ENCODE measurements at regions not wholly inside any gene's neighbourhood (a gene's known extent, or its start where the extent isn't known, plus 50 kb on each side); places are given as distances from the start of the nearest gene placed in this dataset.

DNA sequence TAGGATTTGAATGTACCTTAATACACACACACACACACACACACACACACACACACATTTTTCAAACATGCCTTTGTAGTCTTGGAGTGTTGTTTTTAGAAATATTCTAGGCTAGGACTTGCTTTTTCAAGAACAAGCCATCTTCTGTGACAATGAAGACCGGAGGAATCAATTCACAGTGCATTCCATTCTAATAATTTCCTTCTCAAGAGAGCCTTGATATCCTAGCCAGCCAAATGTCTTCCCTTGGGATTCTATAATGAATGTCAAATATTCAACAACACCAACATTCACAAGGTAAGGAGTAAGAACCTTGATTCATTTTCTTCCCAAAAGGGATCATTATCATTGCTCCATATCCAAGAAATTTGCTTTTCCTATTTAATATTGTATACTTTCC is 180.3 kb downstream of the SLITRK1 start:
- Histone ChIP-seq H3K9me3 (ENCODE audit: low read length) (no peaks in the 10 kb centered on the region), H4K20me1 (ENCODE audit: insufficient read depth, low read length) (no peaks in the 10 kb centered on the region), H3K4me2 (ENCODE audit: low read length) (no peak overlapping the region), H3K4me1 (ENCODE audit: insufficient read depth, low read length, poor library complexity, severe bottlenecking) (no peaks in the 10 kb centered on the region), H3K27ac (ENCODE audit: low read depth, low read length, poor library complexity, severe bottlenecking) (no peak overlapping the region), H3K36me3 (ENCODE audit: insufficient read depth, low read length) (no peaks in the 10 kb centered on the region), H3K79me2 (ENCODE audit: insufficient read depth, low read depth, low read length) (no peaks in the 10 kb centered on the region), H3K9me2 (ENCODE audit: insufficient read depth, low read length) (no peaks in the 10 kb centered on the region), H2AFZ (ENCODE audit: low read length) (no peak overlapping the region), H3K4me3 (ENCODE audit: low read depth, low read length, poor library complexity, severe bottlenecking) (no peak overlapping the region)
- CTCF ChIA-PET (ENCODE audit: unreplicated experiment), result no interaction called here
- DNase-seq (ENCODE audit: low spot score), result no peak
- intact Hi-C loops (cut with micrococcal nuclease; ENCODE audit: unreplicated experiment), result no loop called here
- BruUV-seq (replicated peaks), result no TSS peak
- TF ChIP-seq EZH2phosphoT487 (IDR thresholded peaks at IDR 0.05; ENCODE audit: borderline replicate concordance, low read depth, low read length), result no peak
- TF ChIP-seq, protein P1, sequence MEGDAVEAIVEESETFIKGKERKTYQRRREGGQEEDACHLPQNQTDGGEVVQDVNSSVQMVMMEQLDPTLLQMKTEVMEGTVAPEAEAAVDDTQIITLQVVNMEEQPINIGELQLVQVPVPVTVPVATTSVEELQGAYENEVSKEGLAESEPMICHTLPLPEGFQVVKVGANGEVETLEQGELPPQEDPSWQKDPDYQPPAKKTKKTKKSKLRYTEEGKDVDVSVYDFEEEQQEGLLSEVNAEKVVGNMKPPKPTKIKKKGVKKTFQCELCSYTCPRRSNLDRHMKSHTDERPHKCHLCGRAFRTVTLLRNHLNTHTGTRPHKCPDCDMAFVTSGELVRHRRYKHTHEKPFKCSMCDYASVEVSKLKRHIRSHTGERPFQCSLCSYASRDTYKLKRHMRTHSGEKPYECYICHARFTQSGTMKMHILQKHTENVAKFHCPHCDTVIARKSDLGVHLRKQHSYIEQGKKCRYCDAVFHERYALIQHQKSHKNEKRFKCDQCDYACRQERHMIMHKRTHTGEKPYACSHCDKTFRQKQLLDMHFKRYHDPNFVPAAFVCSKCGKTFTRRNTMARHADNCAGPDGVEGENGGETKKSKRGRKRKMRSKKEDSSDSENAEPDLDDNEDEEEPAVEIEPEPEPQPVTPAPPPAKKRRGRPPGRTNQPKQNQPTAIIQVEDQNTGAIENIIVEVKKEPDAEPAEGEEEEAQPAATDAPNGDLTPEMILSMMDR (conservative IDR thresholded peaks at IDR 0.05; ENCODE audit: low read length), result no peak
- POLR2A ChIA-PET, result no interaction called here

DNA sequence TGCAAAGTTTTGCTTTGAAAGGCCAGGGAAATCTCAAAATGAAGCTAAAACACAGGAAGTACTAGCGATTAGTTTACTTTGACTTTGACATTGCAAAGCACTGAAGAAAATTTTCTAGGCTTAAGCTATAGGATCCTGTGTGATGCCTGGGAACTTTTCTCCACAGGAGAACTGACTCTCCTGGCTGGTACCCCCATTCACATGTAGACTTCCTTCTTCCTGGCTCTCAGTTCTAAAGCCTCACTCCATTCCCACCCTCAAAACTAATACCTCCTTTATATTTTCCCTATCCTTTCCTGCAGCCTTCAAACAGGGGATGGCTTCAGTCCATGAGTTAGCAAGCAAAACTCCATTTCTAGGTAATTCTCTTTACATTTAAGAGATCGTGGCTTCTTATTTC is 189.5 kb downstream of the SLITRK1 start:
- no peak overlapping the region for H3K4me3 ChIP-seq (ENCODE audit: low read depth, low read length, poor library complexity, severe bottlenecking)
- CTCF ChIA-PET (ENCODE audit: unreplicated experiment), result no interaction called here
- H3K79me2 ChIP-seq (ENCODE audit: insufficient read depth, low read depth, low read length), result no peaks in the 10 kb centered on the region
- TF ChIP-seq EZH2phosphoT487 (IDR thresholded peaks at IDR 0.05; ENCODE audit: borderline replicate concordance, low read depth, low read length), result no peak
- TF ChIP-seq, protein P1 (conservative IDR thresholded peaks at IDR 0.05; ENCODE audit: low read length), result no peak
- H3K9me2 ChIP-seq (ENCODE audit: insufficient read depth, low read length), result no peaks in the 10 kb centered on the region
- POLR2A ChIA-PET, result interaction anchor here (0.7 kb wide), 1 partner anchor 65 kb away, joined by 3 read pairs; no protein-coding TSS in a partner anchor
- no peaks in the 10 kb centered on the region for H4K20me1 ChIP-seq (ENCODE audit: insufficient read depth, low read length)
- no peaks in the 10 kb centered on the region for H3K36me3 ChIP-seq (ENCODE audit: insufficient read depth, low read length)
- intact Hi-C loops (cut with micrococcal nuclease; ENCODE audit: unreplicated experiment), result no loop called here
- H3K4me2 ChIP-seq (ENCODE audit: low read length), result no peak overlapping the region
- DNase-seq (ENCODE audit: low spot score), result no peak
- H2AFZ ChIP-seq (ENCODE audit: low read length), result no peak overlapping the region
- BruUV-seq (replicated peaks), result no TSS peak
- H3K4me1 ChIP-seq (ENCODE audit: insufficient read depth, low read length, poor library complexity, severe bottlenecking), result no peaks in the 10 kb centered on the region
- H3K9me3 ChIP-seq (ENCODE audit: low read length), result no peaks in the 10 kb centered on the region
- H3K27ac ChIP-seq (ENCODE audit: low read depth, low read length, poor library complexity, severe bottlenecking), result no peak overlapping the region

DNA sequence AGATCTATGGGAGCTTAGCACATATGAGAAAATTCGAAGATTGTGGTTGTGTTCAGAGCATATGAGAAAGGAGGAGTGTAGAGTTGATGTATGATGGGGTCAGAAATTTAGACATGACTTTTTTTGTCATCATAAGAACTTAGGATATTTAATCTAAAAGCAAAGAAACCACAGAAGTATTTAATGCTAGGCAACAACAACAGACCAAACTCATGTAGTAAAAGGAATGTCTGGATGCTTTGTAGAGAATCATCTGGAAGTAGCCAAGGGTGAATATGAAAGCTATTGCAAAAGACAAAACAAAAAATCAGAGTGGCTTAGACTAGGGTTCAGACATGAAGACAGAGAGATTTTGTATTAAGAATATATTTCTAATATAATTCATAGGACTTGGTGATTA is 190.3 kb downstream of the SLITRK1 start:
- Histone ChIP-seq H3K9me3 (ENCODE audit: low read length) (no peaks in the 10 kb centered on the region), H3K4me1 (ENCODE audit: insufficient read depth, low read length, poor library complexity, severe bottlenecking) (no peaks in the 10 kb centered on the region), H3K27ac (ENCODE audit: low read depth, low read length, poor library complexity, severe bottlenecking) (no peak overlapping the region), H3K9me2 (ENCODE audit: insufficient read depth, low read length) (no peaks in the 10 kb centered on the region), H3K79me2 (ENCODE audit: insufficient read depth, low read depth, low read length) (no peaks in the 10 kb centered on the region), H4K20me1 (ENCODE audit: insufficient read depth, low read length) (no peaks in the 10 kb centered on the region), H2AFZ (ENCODE audit: low read length) (no peak overlapping the region), H3K4me2 (ENCODE audit: low read length) (no peak overlapping the region), H3K36me3 (ENCODE audit: insufficient read depth, low read length) (no peaks in the 10 kb centered on the region), H3K4me3 (ENCODE audit: low read depth, low read length, poor library complexity, severe bottlenecking) (no peak overlapping the region)
- TF ChIP-seq, protein P1 (conservative IDR thresholded peaks at IDR 0.05; ENCODE audit: low read length), result no peak
- no peak for TF ChIP-seq EZH2phosphoT487 (IDR thresholded peaks at IDR 0.05; ENCODE audit: borderline replicate concordance, low read depth, low read length)
- ChIA-PET POLR2A (no interaction called here), CTCF (ENCODE audit: unreplicated experiment) (no interaction called here)
- intact Hi-C loops (cut with micrococcal nuclease; ENCODE audit: unreplicated experiment), result no loop called here
- no peak for DNase-seq (ENCODE audit: low spot score)
- BruUV-seq (replicated peaks), result no TSS peak
